Neural crest cell (in vitro differentiated cells): ENCODE measurements at regions not wholly inside any gene's neighbourhood (a gene's known extent, or its start where the extent isn't known, plus 50 kb on each side); places are given as distances from the start of the nearest gene placed in this dataset.

Source experiments
- DNase-seq: peaks from one replicate; pipeline ENCODE4 v3.0.0; 2021; ENCODE audit warnings: low read depth, mixed read lengths, low spot score
- H3K27ac Mint-ChIP-seq: one replicate; pipeline ENCODE4 v1.8.0; 2021; ENCODE audit warnings: mild to moderate bottlenecking, mixed read lengths; ENCODE audit not compliant: unreplicated experiment
- H3K27me3 Mint-ChIP-seq: 2 replicates; pipeline ENCODE4 v1.8.0; 2021; ENCODE audit warnings: low read depth, mild to moderate bottlenecking, mixed read lengths
- H3K36me3 Mint-ChIP-seq: 2 replicates; pipeline ENCODE4 v1.8.0; 2021; ENCODE audit warnings: low read depth, mild to moderate bottlenecking, mixed read lengths
- H3K4me1 Mint-ChIP-seq: 2 replicates; pipeline ENCODE4 v1.8.0; 2021; ENCODE audit warnings: mixed read lengths
- H3K4me3 Mint-ChIP-seq: one replicate; pipeline ENCODE4 v1.8.0; 2021; ENCODE audit warnings: mild to moderate bottlenecking, mixed read lengths
- H3K9me3 Mint-ChIP-seq: 2 replicates; pipeline ENCODE4 v1.8.0; 2021; ENCODE audit warnings: mixed read lengths
- TF ChIP-seq, protein P1 (sequence below): fragments of 200-600 bp; sonication (generic); conservative IDR thresholded peaks from 2 replicates; pipeline ENCODE4 v1.5.0; 2021; ENCODE audit warnings: antibody characterized with exemption, mild to moderate bottlenecking

DNA sequence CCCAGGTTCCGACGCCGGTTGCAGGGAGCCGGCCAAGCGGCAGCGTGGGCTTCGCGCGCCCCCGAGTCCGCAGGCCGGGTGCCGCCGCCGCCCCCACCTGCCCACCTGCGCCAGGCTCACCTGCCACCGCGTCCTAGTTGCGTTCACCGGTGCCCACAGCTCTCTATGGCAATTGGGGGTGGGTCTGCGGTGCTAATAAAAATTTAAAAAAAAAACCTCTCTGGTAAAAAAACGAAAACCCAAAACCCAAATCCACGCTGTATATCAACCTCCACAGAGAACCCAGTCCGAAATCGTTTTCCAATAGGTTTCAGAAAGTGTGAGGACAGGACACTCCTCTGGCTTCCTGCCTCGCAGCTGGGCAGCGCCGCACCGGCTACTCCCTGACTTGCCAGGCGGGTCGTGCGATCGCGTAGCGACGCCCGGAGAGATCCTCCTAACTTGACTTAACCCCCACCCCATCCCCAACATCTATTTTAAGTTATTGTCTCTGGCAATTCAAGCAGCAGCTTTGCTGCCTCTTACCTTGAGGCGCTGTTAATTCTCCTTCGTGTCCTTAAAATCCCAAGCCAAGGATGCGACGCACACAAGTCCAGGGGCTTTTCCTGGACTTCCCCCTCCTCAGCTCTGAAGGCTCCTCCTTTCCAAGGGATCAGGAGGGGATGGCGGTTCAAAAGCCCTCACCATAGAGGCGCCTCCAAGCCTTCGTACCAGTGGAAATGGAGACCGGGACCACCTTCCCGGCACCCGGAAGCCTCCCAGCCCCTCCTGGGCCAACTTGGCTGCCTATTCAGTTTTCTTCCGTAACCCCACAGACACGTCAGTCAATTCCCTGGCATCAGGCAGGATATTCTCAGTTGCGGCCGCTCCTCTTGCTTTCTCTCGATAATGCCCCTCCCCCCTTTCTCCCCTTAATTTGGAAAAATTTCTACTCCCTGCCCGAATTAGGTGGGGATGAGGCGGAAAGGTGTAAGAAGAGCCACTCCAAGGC is 1639.4 kb upstream of the C9orf72 start:
- Mint-ChIP-seq H3K27ac (no peak overlapping the region), H3K4me1 (peaks cover 37% of the 10 kb centered on the region), H3K4me3 (peak overlapping the region; percentile 98), H3K27me3 (peaks cover 80% of the 10 kb centered on the region), H3K36me3 (no peaks in the 10 kb centered on the region), H3K9me3 (no peaks in the 10 kb centered on the region)
- peak; percentile 29 for DNase-seq
- TF ChIP-seq, protein P1, sequence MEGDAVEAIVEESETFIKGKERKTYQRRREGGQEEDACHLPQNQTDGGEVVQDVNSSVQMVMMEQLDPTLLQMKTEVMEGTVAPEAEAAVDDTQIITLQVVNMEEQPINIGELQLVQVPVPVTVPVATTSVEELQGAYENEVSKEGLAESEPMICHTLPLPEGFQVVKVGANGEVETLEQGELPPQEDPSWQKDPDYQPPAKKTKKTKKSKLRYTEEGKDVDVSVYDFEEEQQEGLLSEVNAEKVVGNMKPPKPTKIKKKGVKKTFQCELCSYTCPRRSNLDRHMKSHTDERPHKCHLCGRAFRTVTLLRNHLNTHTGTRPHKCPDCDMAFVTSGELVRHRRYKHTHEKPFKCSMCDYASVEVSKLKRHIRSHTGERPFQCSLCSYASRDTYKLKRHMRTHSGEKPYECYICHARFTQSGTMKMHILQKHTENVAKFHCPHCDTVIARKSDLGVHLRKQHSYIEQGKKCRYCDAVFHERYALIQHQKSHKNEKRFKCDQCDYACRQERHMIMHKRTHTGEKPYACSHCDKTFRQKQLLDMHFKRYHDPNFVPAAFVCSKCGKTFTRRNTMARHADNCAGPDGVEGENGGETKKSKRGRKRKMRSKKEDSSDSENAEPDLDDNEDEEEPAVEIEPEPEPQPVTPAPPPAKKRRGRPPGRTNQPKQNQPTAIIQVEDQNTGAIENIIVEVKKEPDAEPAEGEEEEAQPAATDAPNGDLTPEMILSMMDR: peak; percentile 45

DNA sequence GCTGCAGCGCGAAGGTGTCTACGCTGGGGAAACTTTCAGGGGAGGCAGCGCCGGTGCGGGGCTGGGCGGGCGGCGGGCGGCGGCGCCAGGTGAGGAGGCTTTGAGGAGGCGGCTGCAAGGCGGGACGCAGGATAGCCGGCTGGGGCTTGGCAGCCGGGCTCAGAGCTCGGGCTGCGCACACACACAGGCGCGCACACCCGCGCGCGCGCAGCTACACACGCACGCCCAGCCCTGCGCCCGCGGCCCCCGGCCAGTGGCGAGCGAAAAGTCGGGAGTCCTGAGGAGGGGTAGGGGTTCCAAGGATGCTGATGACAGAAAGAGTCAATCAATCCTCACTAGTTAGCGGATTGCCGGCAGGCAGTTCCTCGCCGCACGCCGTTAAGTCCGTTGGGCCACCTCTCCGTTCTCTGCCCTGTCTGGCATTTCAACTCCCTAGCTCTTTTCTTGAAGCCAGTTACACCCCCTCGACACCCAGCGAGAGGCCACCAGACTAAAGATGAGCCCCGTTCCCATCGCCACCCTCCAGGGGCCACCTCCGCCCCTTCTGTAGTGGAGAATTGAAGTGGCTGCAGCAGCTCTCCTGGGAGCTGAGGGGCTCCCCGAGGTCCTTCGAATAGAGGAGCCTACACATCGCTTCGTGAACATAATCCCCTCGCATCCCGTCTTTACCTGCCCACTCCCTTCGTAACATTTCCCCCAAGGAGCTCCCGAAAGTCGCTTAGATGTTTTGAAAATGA is 1640.3 kb upstream of the C9orf72 start, which contains the start of gene LINGO2:
Gene LINGO2, minus strand, starts transcription at position 185 of the 737 bp plus-strand sequence.
- Mint-ChIP-seq H3K4me3 (peak within 1 kb of the TSS; percentile 98), H3K27ac (peak within 1 kb of the TSS; percentile 76), H3K27me3 (peaks cover 87% of the 10 kb centered on the region), H3K9me3 (no peaks in the 10 kb centered on the region), H3K4me1 (peaks cover 37% of the 10 kb centered on the region), H3K36me3 (no peaks in the 10 kb centered on the region)
- DNase-seq: peak; percentile 21
- TF ChIP-seq, protein P1: no peak

DNA sequence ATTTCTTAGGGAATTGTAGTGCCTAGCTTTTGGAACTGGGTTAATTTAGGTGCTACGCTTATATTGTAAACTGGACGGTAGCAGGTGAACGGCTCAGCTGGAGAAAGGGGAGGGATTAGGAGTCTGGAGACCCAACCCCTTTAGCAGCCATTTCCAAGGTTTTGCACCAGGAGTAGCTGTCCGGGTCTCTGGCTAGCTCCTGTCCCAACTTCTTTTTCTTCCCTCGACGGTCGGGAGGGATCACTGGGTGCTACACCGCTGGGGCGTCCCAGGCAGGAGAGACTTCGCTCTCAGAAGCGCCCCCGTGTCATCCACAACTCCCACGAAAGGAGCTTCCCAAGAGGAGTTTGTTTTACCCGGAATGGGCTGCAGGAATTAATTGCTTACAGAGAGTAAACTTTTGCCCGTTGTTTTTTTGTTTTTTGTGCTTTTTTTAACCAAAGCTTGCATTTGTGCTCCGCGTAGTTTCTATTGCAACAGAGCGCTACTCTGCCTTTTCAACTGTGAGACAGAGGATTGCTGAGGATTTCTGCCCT is 1640.9 kb upstream of the C9orf72 start:
- peak; percentile 25 for DNase-seq
- peak overlapping the region; percentile 76 for H3K27ac Mint-ChIP-seq
- no peaks in the 10 kb centered on the region for H3K36me3 Mint-ChIP-seq
- peaks cover 37% of the 10 kb centered on the region for H3K4me1 Mint-ChIP-seq
- peak overlapping the region; percentile 98 for H3K4me3 Mint-ChIP-seq
- TF ChIP-seq, protein P1: peak; percentile 18
- peaks cover 82% of the 10 kb centered on the region for H3K27me3 Mint-ChIP-seq
- H3K9me3 Mint-ChIP-seq: no peaks in the 10 kb centered on the region

DNA sequence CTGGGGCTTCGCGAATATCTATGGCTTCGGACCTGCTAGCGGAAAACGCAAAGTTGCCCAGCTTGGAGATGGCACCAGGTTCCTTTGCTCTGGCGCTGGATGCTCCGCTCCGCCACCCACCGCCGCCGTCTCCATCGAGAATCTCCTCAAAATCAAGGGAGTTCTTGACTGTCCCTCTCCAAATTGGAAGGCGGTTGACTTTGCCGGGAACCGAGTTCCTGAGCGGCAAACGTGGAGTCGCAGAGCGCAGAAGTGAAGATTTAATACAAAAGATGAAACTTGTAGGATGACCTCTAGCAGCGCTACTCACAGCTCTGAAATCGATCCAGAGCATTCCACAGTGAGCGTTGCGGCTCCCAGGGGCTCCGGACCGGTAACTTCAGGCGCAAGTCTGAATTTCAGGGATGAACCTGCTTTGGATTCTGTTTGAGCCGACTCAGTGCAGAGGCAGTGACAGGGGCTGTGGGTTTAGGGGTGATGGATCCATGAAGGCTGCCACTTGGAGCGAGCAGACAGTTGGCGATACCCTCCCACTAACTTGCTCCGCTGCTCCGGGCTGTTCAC is 1641.5 kb upstream of the C9orf72 start:
- Mint-ChIP-seq H3K4me1 (peaks cover 37% of the 10 kb centered on the region), H3K4me3 (peak overlapping the region; percentile 98), H3K27ac (peak overlapping the region; percentile 46), H3K9me3 (no peaks in the 10 kb centered on the region), H3K27me3 (peaks cover 80% of the 10 kb centered on the region), H3K36me3 (no peaks in the 10 kb centered on the region)
- peak; percentile 5 for DNase-seq
- TF ChIP-seq, protein P1: no peak

DNA sequence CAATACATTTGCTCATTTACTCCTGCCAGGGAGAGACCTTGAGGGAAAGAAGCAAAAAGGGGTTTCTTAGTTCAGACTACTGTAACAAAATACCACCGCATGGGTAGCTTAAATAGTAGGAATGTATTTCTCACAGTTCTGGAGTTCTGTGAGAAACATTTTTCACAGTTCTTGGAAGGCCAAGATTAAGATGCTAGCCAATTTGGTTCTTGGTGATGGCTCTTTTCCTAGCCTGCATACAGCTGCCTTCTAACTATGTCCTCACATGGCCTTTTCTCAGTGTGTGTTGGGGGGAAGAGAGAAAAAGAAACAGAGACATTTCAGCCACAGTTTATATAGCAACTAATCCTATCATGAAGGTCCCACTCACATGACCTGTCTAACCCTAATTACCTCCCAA is 1644.7 kb upstream of the C9orf72 start:
- Mint-ChIP-seq H3K9me3 (no peaks in the 10 kb centered on the region), H3K27me3 (peaks cover 52% of the 10 kb centered on the region), H3K4me3 (peak overlapping the region; percentile 29), H3K4me1 (peaks cover 20% of the 10 kb centered on the region), H3K36me3 (no peaks in the 10 kb centered on the region), H3K27ac (no peak overlapping the region)
- TF ChIP-seq, protein P1: no peak
- DNase-seq: no peak
